CD4-positive, CD25-positive, alpha-beta regulatory T cell (primary cell): ENCODE measurements at regions not wholly inside any gene's neighbourhood (a gene's known extent, or its start where the extent isn't known, plus 50 kb on each side); places are given as distances from the start of the nearest gene placed in this dataset.

Experiments used
- ATAC-seq, 2 donors: fragments of 150-1000 bp; cut with Tn5 transposase; one replicate each; pipeline ENCODE4 v1.10.0; 2021; ENCODE audit warnings: low read depth in 2 of 2, moderate number of reproducible peaks in 2 of 2, moderate library complexity in 1 of 2
- DNase-seq, 3 donors: peaks; one replicate each; pipeline versions ENCODE4 v3.0.0 to v3.0.0-alpha.2; 2012 to 2022; ENCODE audit warnings: mixed read lengths in 1 of 3
- H3K27ac ChIP-seq: one replicate; pipeline ENCODE4 v1.7.0; 2013; ENCODE audit warnings: mild to moderate bottlenecking, low read length; ENCODE audit not compliant: insufficient read depth, poor library complexity, severe bottlenecking
- H3K27me3 ChIP-seq: one replicate; pipeline ENCODE4 v1.7.0; 2013; ENCODE audit warnings: low read length; ENCODE audit not compliant: control insufficient read depth, insufficient read depth
- H3K36me3 ChIP-seq: one replicate; pipeline ENCODE4 v1.7.0; 2013; ENCODE audit warnings: mild to moderate bottlenecking, low read length, moderate library complexity; ENCODE audit not compliant: control insufficient read depth, insufficient read depth
- H3K4me1 ChIP-seq: 2 replicates; pipeline ENCODE4 v1.7.0; 2013; ENCODE audit warnings: mild to moderate bottlenecking, low read length; ENCODE audit not compliant: insufficient read depth, control insufficient read depth, poor library complexity, severe bottlenecking
- H3K4me3 ChIP-seq: one replicate; pipeline ENCODE4 v1.7.0; 2013; ENCODE audit warnings: low read depth, mild to moderate bottlenecking, low read length, moderate library complexity
- H3K9me3 ChIP-seq, 2 experiments: 1 replicate in 1 of 2; 2 replicates in 1 of 2; pipeline ENCODE4 v1.7.0; 2013; ENCODE audit warnings: low read length in 2 of 2, mild to moderate bottlenecking in 1 of 2, moderate library complexity in 1 of 2; ENCODE audit not compliant: control insufficient read depth in 2 of 2
- H3K27ac Mint-ChIP-seq, 3 donors: one replicate each; pipeline ENCODE4 v1.8.0; 2020 to 2022; ENCODE audit warnings: mild to moderate bottlenecking in 3 of 3, mixed read lengths in 3 of 3, moderate library complexity in 2 of 3
- H3K27me3 Mint-ChIP-seq: one replicate; pipeline ENCODE4 v1.8.0; 2022; ENCODE audit warnings: mild to moderate bottlenecking, mixed read lengths
- H3K36me3 Mint-ChIP-seq: one replicate; pipeline ENCODE4 v1.8.0; 2020; ENCODE audit warnings: mixed read lengths
- H3K4me1 Mint-ChIP-seq, 4 donors: one replicate each; pipeline ENCODE4 v1.8.0; 2020 to 2022; ENCODE audit warnings: mixed read lengths in 4 of 4, mild to moderate bottlenecking in 1 of 4
- H3K4me3 Mint-ChIP-seq, 4 donors: one replicate each; pipeline ENCODE4 v1.8.0; 2020 to 2022; ENCODE audit warnings: mild to moderate bottlenecking in 4 of 4, mixed read lengths in 4 of 4, moderate library complexity in 3 of 4
- H3K9me3 Mint-ChIP-seq, 7 donors: one replicate each; pipeline ENCODE4 v1.8.0; 2020 to 2022; ENCODE audit warnings: mixed read lengths in 7 of 7, mild to moderate bottlenecking in 3 of 7, moderate library complexity in 2 of 7

GRCh38 chr19:56949626-56950025 lies 109.1 kb upstream of the PEG3 start:
- H3K27me3 Mint-ChIP-seq = no peaks in the 10 kb centered on the region
- peaks cover 0 to 55% (median 20%) of the 10 kb centered on the region in 7 donors for H3K9me3 Mint-ChIP-seq
- no peak for DNase-seq

GRCh38 chr19:56951672-56952071 lies 111.1 kb upstream of the PEG3 start:
- no peak overlapping the region for H3K27ac Mint-ChIP-seq
- Histone ChIP-seq H3K9me3 (peaks cover 11 to 51% of the 10 kb centered on the region in 2 experiments), H3K27me3 (no peaks in the 10 kb centered on the region), H3K27ac (no peak overlapping the region), H3K36me3 (no peaks in the 10 kb centered on the region), H3K4me1 (no peaks in the 10 kb centered on the region), H3K4me3 (no peak overlapping the region)
- ATAC-seq (no peak), DNase-seq (no peak)
- H3K4me1 Mint-ChIP-seq = no peaks in the 10 kb centered on the region
- H3K36me3 Mint-ChIP-seq = no peaks in the 10 kb centered on the region
- H3K4me3 Mint-ChIP-seq = no peak overlapping the region
- peaks cover 0 to 56% (median 23%) of the 10 kb centered on the region in 7 donors for H3K9me3 Mint-ChIP-seq
- no peaks in the 10 kb centered on the region for H3K27me3 Mint-ChIP-seq

More at GRCh38 chr19:56949626-56950025, 109.1 kb upstream of the PEG3 start:
- H3K27ac ChIP-seq = no peak overlapping the region
- Mint-ChIP-seq H3K4me3 (no peak overlapping the region), H3K36me3 (no peaks in the 10 kb centered on the region), H3K4me1 (no peaks in the 10 kb centered on the region), H3K27ac (no peak overlapping the region)
- no peaks in the 10 kb centered on the region for H3K4me1 ChIP-seq
- H3K36me3 ChIP-seq = no peaks in the 10 kb centered on the region
- H3K27me3 ChIP-seq = no peaks in the 10 kb centered on the region
- H3K9me3 ChIP-seq = peaks cover 12 to 38% of the 10 kb centered on the region in 2 experiments
- no peak for ATAC-seq
- no peak overlapping the region for H3K4me3 ChIP-seq

GRCh38 chr19:56953470-56953869 lies 112.9 kb upstream of the PEG3 start:
- H3K4me3 ChIP-seq = no peak overlapping the region
- H3K9me3 ChIP-seq = peaks cover 14 to 48% of the 10 kb centered on the region in 2 experiments
- H3K36me3 ChIP-seq = no peaks in the 10 kb centered on the region
- Mint-ChIP-seq H3K36me3 (no peaks in the 10 kb centered on the region), H3K27ac (no peak overlapping the region), H3K9me3 (peaks cover 0 to 59% (median 24%) of the 10 kb centered on the region in 7 donors), H3K27me3 (no peaks in the 10 kb centered on the region), H3K4me3 (no peak overlapping the region), H3K4me1 (no peaks in the 10 kb centered on the region)
- ATAC-seq (no peak), DNase-seq (no peak)
- H3K27me3 ChIP-seq = no peaks in the 10 kb centered on the region
- H3K4me1 ChIP-seq = no peaks in the 10 kb centered on the region
- no peak overlapping the region for H3K27ac ChIP-seq

GRCh38 chr19:56955637-56956216 lies 115.2 kb upstream of the PEG3 start:
- Histone ChIP-seq H3K9me3 (peaks cover 15 to 39% of the 10 kb centered on the region in 2 experiments), H3K27me3 (no peaks in the 10 kb centered on the region), H3K4me1 (no peaks in the 10 kb centered on the region), H3K4me3 (no peak overlapping the region), H3K27ac (no peak overlapping the region), H3K36me3 (no peaks in the 10 kb centered on the region)
- Mint-ChIP-seq H3K27ac (no peak overlapping the region), H3K4me3 (no peak overlapping the region), H3K4me1 (no peaks in the 10 kb centered on the region), H3K27me3 (no peaks in the 10 kb centered on the region), H3K36me3 (no peaks in the 10 kb centered on the region), H3K9me3 (peaks cover 0 to 57% (median 25%) of the 10 kb centered on the region in 7 donors)
- DNase-seq (no peak), ATAC-seq (no peak)

GRCh38 chr19:56956503-56957226 lies 116.1 kb upstream of the PEG3 start:
- no peak overlapping the region for H3K4me3 Mint-ChIP-seq
- H3K4me1 Mint-ChIP-seq = no peaks in the 10 kb centered on the region
- H3K9me3 Mint-ChIP-seq = peaks cover 0 to 54% (median 22%) of the 10 kb centered on the region in 7 donors
- ATAC-seq (no peak), DNase-seq (no peak)
- Histone ChIP-seq H3K27me3 (no peaks in the 10 kb centered on the region), H3K4me3 (no peak overlapping the region), H3K4me1 (no peaks in the 10 kb centered on the region), H3K27ac (no peak overlapping the region), H3K9me3 (peaks cover 12 to 30% of the 10 kb centered on the region in 2 experiments), H3K36me3 (no peaks in the 10 kb centered on the region)
- no peak overlapping the region for H3K27ac Mint-ChIP-seq
- no peaks in the 10 kb centered on the region for H3K36me3 Mint-ChIP-seq
- H3K27me3 Mint-ChIP-seq = no peaks in the 10 kb centered on the region

GRCh38 chr19:56959205-56959604 lies 118.7 kb upstream of the PEG3 start:
- H3K9me3 ChIP-seq = peaks cover 13 to 30% of the 10 kb centered on the region in 2 experiments
- DNase-seq (no peak), ATAC-seq (no peak)
- no peak overlapping the region for H3K4me3 ChIP-seq
- no peaks in the 10 kb centered on the region for H3K27me3 Mint-ChIP-seq
- no peaks in the 10 kb centered on the region for H3K27me3 ChIP-seq
- H3K4me1 ChIP-seq = no peaks in the 10 kb centered on the region
- no peak overlapping the region for H3K27ac ChIP-seq
- H3K4me3 Mint-ChIP-seq = no peak overlapping the region
- no peaks in the 10 kb centered on the region for H3K36me3 ChIP-seq
- H3K9me3 Mint-ChIP-seq = peaks cover 0 to 52% (median 19%) of the 10 kb centered on the region in 7 donors
- H3K36me3 Mint-ChIP-seq = no peaks in the 10 kb centered on the region
- no peak overlapping the region for H3K27ac Mint-ChIP-seq
- H3K4me1 Mint-ChIP-seq = no peaks in the 10 kb centered on the region

GRCh38 chr19:56960959-56961543 lies 120.5 kb upstream of the PEG3 start:
- no peak overlapping the region for H3K4me3 ChIP-seq
- Mint-ChIP-seq H3K4me3 (no peak overlapping the region), H3K4me1 (no peaks in the 10 kb centered on the region), H3K27ac (no peak overlapping the region), H3K27me3 (no peaks in the 10 kb centered on the region), H3K9me3 (peaks cover 0 to 50% (median 15%) of the 10 kb centered on the region in 7 donors), H3K36me3 (peaks cover 3% of the 10 kb centered on the region)
- ATAC-seq (no peak), DNase-seq (no peak)
- no peaks in the 10 kb centered on the region for H3K36me3 ChIP-seq
- H3K4me1 ChIP-seq = no peaks in the 10 kb centered on the region
- H3K27ac ChIP-seq = no peak overlapping the region
- H3K9me3 ChIP-seq = peaks cover 9 to 16% of the 10 kb centered on the region in 2 experiments
- no peaks in the 10 kb centered on the region for H3K27me3 ChIP-seq
